Mammary epithelial cell (primary cell): ENCODE measurements at regions not wholly inside any gene's neighbourhood (a gene's known extent, or its start where the extent isn't known, plus 50 kb on each side); places are given as distances from the start of the nearest gene placed in this dataset.
"Not testable (repeated sequence)": the region's sequence is repeated elsewhere in the genome, so short reads cannot be mapped to it uniquely, and the experiment has no call there.

Experiments used
- EZH2 ChIP-seq: IDR thresholded peaks from 2 replicates; pipeline ENCODE4 v1.6.1; 2012; ENCODE audit warnings: low read length, inconsistent platforms, borderline replicate concordance
- TF ChIP-seq, protein P1 (sequence below), 2 donors: IDR thresholded peaks in 1 of 2; conservative IDR thresholded peaks in 1 of 2; 2 replicates each; pipeline ENCODE4 v1.5.1; 2011 to 2012; ENCODE audit warnings: inconsistent platforms in 2 of 2, low read length in 2 of 2, mild to moderate bottlenecking in 2 of 2, control low read depth in 1 of 2, low read depth in 1 of 2; ENCODE audit not compliant: insufficient read depth in 1 of 2; ENCODE audit errors: extremely low read depth in 1 of 2

DNA sequence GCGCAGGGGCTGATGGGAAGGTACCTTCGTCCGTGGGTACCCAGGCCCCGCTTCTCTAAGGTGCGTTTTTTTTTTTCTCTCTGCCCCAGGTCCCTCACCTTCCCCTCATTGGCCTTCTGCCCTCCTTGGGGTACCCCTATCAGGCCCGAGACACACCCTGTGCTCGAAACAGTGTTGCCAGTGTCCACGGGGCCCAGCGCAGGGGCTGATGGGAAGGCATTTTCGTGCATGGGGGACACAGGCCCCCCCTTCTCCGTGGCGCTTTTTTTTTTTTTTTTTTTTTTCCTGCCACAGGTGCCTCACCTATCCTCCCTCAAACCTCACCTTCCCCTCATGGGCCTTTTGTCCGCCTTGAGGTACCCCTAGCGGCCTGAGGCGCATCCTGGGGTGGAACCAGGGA, 191.6 kb downstream of the POTEG start:
- TF ChIP-seq, protein P1, sequence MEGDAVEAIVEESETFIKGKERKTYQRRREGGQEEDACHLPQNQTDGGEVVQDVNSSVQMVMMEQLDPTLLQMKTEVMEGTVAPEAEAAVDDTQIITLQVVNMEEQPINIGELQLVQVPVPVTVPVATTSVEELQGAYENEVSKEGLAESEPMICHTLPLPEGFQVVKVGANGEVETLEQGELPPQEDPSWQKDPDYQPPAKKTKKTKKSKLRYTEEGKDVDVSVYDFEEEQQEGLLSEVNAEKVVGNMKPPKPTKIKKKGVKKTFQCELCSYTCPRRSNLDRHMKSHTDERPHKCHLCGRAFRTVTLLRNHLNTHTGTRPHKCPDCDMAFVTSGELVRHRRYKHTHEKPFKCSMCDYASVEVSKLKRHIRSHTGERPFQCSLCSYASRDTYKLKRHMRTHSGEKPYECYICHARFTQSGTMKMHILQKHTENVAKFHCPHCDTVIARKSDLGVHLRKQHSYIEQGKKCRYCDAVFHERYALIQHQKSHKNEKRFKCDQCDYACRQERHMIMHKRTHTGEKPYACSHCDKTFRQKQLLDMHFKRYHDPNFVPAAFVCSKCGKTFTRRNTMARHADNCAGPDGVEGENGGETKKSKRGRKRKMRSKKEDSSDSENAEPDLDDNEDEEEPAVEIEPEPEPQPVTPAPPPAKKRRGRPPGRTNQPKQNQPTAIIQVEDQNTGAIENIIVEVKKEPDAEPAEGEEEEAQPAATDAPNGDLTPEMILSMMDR (conservative IDR thresholded peaks at IDR 0.05 in 1 of 2, IDR thresholded peaks at IDR 0.05 in 1 of 2; ENCODE audit: extremely low read depth in 1 of 2, insufficient read depth in 1 of 2, low read depth in 1 of 2, low read length in 2 of 2): not testable (repeated sequence)
- not testable (repeated sequence) for TF ChIP-seq EZH2
